Parathyroid adenoma (tissue), 2 donors: ENCODE measurements at regions not wholly inside any gene's neighbourhood (a gene's known extent, or its start where the extent isn't known, plus 50 kb on each side); places are given as distances from the start of the nearest gene placed in this dataset.
"Not testable (repeated sequence)": the region's sequence is repeated elsewhere in the genome, so short reads cannot be mapped to it uniquely, and the experiment has no call there.

Experiments
- H2AFZ ChIP-seq: fragments of 300-600 bp; sonication (generic); one replicate; pipeline ENCODE4 v1.7.0; 2017; ENCODE audit warnings: antibody characterized with exemption, mild to moderate bottlenecking
- H3K27ac ChIP-seq: fragments of 300-600 bp; sonication (generic); one replicate; pipeline ENCODE4 v1.7.0; 2017
- H3K27me3 ChIP-seq: fragments of 300-600 bp; sonication (generic); one replicate; pipeline ENCODE4 v1.7.0; 2017; ENCODE audit warnings: low read length; ENCODE audit not compliant: control insufficient read depth, insufficient read depth
- H3K36me3 ChIP-seq: fragments of 300-600 bp; sonication (generic); one replicate; pipeline ENCODE4 v1.7.0; 2017; ENCODE audit warnings: low read length; ENCODE audit not compliant: control insufficient read depth, insufficient read depth
- H3K4me1 ChIP-seq: fragments of 300-600 bp; sonication (generic); one replicate; pipeline ENCODE4 v1.7.0; 2017; ENCODE audit warnings: control low read depth
- H3K4me2 ChIP-seq: fragments of 300-600 bp; sonication (generic); one replicate; pipeline ENCODE4 v1.7.0; 2017; ENCODE audit warnings: low read length
- H3K4me3 ChIP-seq: fragments of 300-600 bp; sonication (generic); one replicate; pipeline ENCODE4 v1.7.0; 2017; ENCODE audit warnings: low read depth, low read length
- H3K79me2 ChIP-seq: fragments of 300-600 bp; sonication (generic); one replicate; pipeline ENCODE4 v1.7.0; 2017; ENCODE audit warnings: control low read depth
- H3K9ac ChIP-seq: fragments of 300-600 bp; sonication (generic); one replicate; pipeline ENCODE4 v1.7.0; 2017; ENCODE audit warnings: mild to moderate bottlenecking
- H3K9me3 ChIP-seq: fragments of 300-600 bp; sonication (generic); one replicate; pipeline ENCODE4 v1.7.0; 2017; ENCODE audit warnings: low read length; ENCODE audit not compliant: control insufficient read depth
- TF ChIP-seq, protein P1 (sequence below): fragments of 300-600 bp; sonication (generic); IDR thresholded peaks from one replicate; pipeline ENCODE4 v1.7.0; 2017; ENCODE audit warnings: antibody characterized with exemption, mild to moderate bottlenecking
- donor health status: primary hyperparathyroidism.

GRCh38 chr14:96710060-96710666 lies 87.0 kb upstream of the VRK1 start:
- H3K9me3 ChIP-seq, result no peaks in the 10 kb centered on the region
- H3K4me2 ChIP-seq, result no peak overlapping the region
- H3K4me3 ChIP-seq, result no peak overlapping the region
- no peaks in the 10 kb centered on the region for H3K79me2 ChIP-seq
- H3K9ac ChIP-seq, result no peak overlapping the region
- TF ChIP-seq, protein P1, sequence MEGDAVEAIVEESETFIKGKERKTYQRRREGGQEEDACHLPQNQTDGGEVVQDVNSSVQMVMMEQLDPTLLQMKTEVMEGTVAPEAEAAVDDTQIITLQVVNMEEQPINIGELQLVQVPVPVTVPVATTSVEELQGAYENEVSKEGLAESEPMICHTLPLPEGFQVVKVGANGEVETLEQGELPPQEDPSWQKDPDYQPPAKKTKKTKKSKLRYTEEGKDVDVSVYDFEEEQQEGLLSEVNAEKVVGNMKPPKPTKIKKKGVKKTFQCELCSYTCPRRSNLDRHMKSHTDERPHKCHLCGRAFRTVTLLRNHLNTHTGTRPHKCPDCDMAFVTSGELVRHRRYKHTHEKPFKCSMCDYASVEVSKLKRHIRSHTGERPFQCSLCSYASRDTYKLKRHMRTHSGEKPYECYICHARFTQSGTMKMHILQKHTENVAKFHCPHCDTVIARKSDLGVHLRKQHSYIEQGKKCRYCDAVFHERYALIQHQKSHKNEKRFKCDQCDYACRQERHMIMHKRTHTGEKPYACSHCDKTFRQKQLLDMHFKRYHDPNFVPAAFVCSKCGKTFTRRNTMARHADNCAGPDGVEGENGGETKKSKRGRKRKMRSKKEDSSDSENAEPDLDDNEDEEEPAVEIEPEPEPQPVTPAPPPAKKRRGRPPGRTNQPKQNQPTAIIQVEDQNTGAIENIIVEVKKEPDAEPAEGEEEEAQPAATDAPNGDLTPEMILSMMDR, result no peak
- no peaks in the 10 kb centered on the region for H3K4me1 ChIP-seq
- no peak overlapping the region for H2AFZ ChIP-seq
- H3K36me3 ChIP-seq, result no peaks in the 10 kb centered on the region
- no peaks in the 10 kb centered on the region for H3K27me3 ChIP-seq
- no peak overlapping the region for H3K27ac ChIP-seq

- no peak overlapping the region for H3K4me3 ChIP-seq
- TF ChIP-seq, protein P1, result no peak
- no peaks in the 10 kb centered on the region for H3K36me3 ChIP-seq
- no peak overlapping the region for H2AFZ ChIP-seq
- H3K79me2 ChIP-seq, result no peaks in the 10 kb centered on the region
- H3K27ac ChIP-seq, result no peak overlapping the region
- no peak overlapping the region for H3K9ac ChIP-seq
- H3K4me2 ChIP-seq, result no peak overlapping the region
- no peaks in the 10 kb centered on the region for H3K27me3 ChIP-seq
- no peaks in the 10 kb centered on the region for H3K9me3 ChIP-seq
- no peaks in the 10 kb centered on the region for H3K4me1 ChIP-seq
Measured at GRCh38 chr14:96711559-96712267, 85.5 kb upstream of the VRK1 start.

DNA sequence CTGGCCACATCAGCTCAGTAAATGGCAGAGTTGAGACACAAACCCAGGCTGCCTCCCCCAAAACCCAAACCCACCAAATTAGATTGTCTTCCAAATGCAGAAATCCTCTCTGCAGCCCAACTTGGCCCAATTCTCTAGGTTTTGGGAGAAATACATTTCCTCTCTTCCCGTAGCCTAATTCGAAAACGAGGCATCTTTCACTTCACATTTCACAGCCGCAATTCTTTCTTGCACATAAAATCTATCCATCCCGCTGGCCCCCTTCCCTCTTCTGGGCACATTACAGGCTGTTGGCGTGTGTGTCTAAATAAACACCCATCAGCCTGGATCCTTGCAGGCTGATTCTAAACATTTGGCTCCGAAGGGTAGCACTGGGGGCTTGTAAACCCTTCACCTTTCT lies 83.8 kb upstream of the VRK1 start:
- Histone ChIP-seq H2AFZ (no peak overlapping the region), H3K9me3 (no peaks in the 10 kb centered on the region), H3K9ac (no peak overlapping the region), H3K4me2 (no peak overlapping the region), H3K4me3 (no peak overlapping the region), H3K27me3 (no peaks in the 10 kb centered on the region), H3K27ac (no peak overlapping the region), H3K36me3 (no peaks in the 10 kb centered on the region), H3K4me1 (no peaks in the 10 kb centered on the region), H3K79me2 (no peaks in the 10 kb centered on the region)
- TF ChIP-seq, protein P1, result no peak

- H3K36me3 ChIP-seq, H2AFZ ChIP-seq, H3K27me3 ChIP-seq, H3K4me3 ChIP-seq, H3K4me2 ChIP-seq, H3K9ac ChIP-seq, H3K79me2 ChIP-seq, H3K27ac ChIP-seq, H3K4me1 ChIP-seq, H3K9me3 ChIP-seq: not testable (repeated sequence)
Measured at GRCh38 chr14:96714537-96714936, 82.6 kb upstream of the VRK1 start.

DNA sequence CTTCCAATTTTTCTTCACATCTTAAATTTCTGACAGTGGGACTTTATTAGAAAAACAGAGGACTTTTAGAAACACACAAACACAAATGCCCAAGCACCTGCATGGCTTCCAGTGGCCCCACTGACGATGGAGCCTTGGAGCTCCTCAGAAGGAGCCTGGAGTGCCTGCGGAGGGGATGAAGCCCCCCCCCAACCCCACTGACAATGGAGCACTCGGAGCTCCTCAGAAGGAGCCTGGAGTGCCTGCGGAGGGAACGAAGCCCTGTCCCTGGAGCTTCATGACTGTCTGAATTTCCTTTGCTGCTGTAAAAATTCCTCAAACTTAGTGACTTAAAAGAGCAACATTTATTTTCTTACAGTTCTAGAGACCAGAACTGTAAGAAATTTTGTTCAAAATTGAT lies 80.1 kb upstream of the VRK1 start:
- Histone ChIP-seq H3K27me3 (no peaks in the 10 kb centered on the region), H3K27ac (no peak overlapping the region), H3K4me3 (no peak overlapping the region), H3K9me3 (no peaks in the 10 kb centered on the region), H3K36me3 (no peaks in the 10 kb centered on the region), H2AFZ (no peak overlapping the region), H3K4me1 (no peaks in the 10 kb centered on the region), H3K4me2 (no peak overlapping the region), H3K9ac (no peak overlapping the region), H3K79me2 (no peaks in the 10 kb centered on the region)
- TF ChIP-seq, protein P1, result no peak
